NCI-H1048 (cell line): ENCODE measurements at regions not wholly inside any gene's neighbourhood (a gene's known extent, or its start where the extent isn't known, plus 50 kb on each side); places are given as distances from the start of the nearest gene placed in this dataset.

ENCODE experiments used
- DNase-seq: peaks from one replicate; lab custom pipeline; 2025; lab: John Stamatoyannopoulos, UW

GRCh38 chr9:88077071-88077617 is 61.1 kb downstream of the SPATA31C2 start:
- DNase-seq, result no peak

GRCh38 chr9:88076286-88077070 is 61.8 kb downstream of the SPATA31C2 start:
- DNase-seq, result peak; percentile 80

- no peak for DNase-seq
These were observed 62.3 kb downstream of the SPATA31C2 start for GRCh38 chr9:88075966-88076285.

- no peak for DNase-seq
These were observed 62.8 kb downstream of the SPATA31C2 start for GRCh38 chr9:88075506-88075905.

GRCh38 chr9:88074931-88075330 is 63.3 kb downstream of the SPATA31C2 start:
- no peak for DNase-seq

GRCh38 chr9:88072831-88073375 is 65.4 kb downstream of the SPATA31C2 start:
- DNase-seq, result no peak

GRCh38 chr9:88071331-88071730 is 66.9 kb downstream of the SPATA31C2 start:
- no peak for DNase-seq

GRCh38 chr9:88065619-88066018 is 72.7 kb downstream of the SPATA31C2 start:
- no peak for DNase-seq

- DNase-seq, result no peak
These were observed 73.7 kb downstream of the SPATA31C2 start for GRCh38 chr9:88064554-88064953.

GRCh38 chr9:88060746-88061145 is 77.5 kb downstream of the SPATA31C2 start:
- no peak for DNase-seq

GRCh38 chr9:88059469-88059868 is 78.8 kb downstream of the SPATA31C2 start:
- no peak for DNase-seq

- DNase-seq, result no peak
These were observed 81.4 kb downstream of the SPATA31C2 start for GRCh38 chr9:88056876-88057275.

GRCh38 chr9:88053856-88054501 is 79.6 kb upstream of the CDK20 start:
- DNase-seq, result no peak

GRCh38 chr9:88052321-88052965 is 78.1 kb upstream of the CDK20 start:
- no peak for DNase-seq

GRCh38 chr9:88051138-88051537 is 76.8 kb upstream of the CDK20 start:
- no peak for DNase-seq

GRCh38 chr9:88049677-88050307 is 75.5 kb upstream of the CDK20 start:
- DNase-seq, result no peak

- no peak for DNase-seq
These were observed 72.2 kb upstream of the CDK20 start for GRCh38 chr9:88046542-88046941.

- DNase-seq, result no peak
These were observed 71.4 kb upstream of the CDK20 start for GRCh38 chr9:88045686-88046085.

GRCh38 chr9:88044200-88044599 is 69.9 kb upstream of the CDK20 start:
- no peak for DNase-seq

- no peak for DNase-seq
These were observed 69.3 kb upstream of the CDK20 start for GRCh38 chr9:88043647-88044046.

- DNase-seq, result no peak
These were observed 67.1 kb upstream of the CDK20 start for GRCh38 chr9:88041447-88041846.

GRCh38 chr9:88037285-88037845 is 63.0 kb upstream of the CDK20 start:
- no peak for DNase-seq
